Natural killer cell (primary cell): ENCODE measurements at regions not wholly inside any gene's neighbourhood (a gene's known extent, or its start where the extent isn't known, plus 50 kb on each side); places are given as distances from the start of the nearest gene placed in this dataset.

ENCODE experiments used
- ATAC-seq, 3 donors: fragments of 150-1000 bp in 2 of 3; fragments of 200-7000 bp in 1 of 3; cut with Tn5 transposase; 1 replicate in 1 of 3; 2 replicates in 2 of 3; pipeline ENCODE4 v1.10.0; 2021; ENCODE audit warnings: mild to moderate bottlenecking in 2 of 3, moderate library complexity in 2 of 3
- DNase-seq, 2 donors: peaks; one replicate each; pipeline versions ENCODE4 v3.0.0 to v3.0.0-alpha.2; 2013 to 2021; ENCODE audit warnings: mixed read lengths in 1 of 2
- H3K27ac ChIP-seq: one replicate; pipeline ENCODE4 v1.5.1; 2013; ENCODE audit warnings: mild to moderate bottlenecking, low read length
- H3K27me3 ChIP-seq: one replicate; pipeline ENCODE4 v1.6.1; 2013; ENCODE audit warnings: low read length; ENCODE audit not compliant: control insufficient read depth, insufficient read depth
- H3K36me3 ChIP-seq: one replicate; pipeline ENCODE4 v1.6.1; 2013; ENCODE audit warnings: low read length; ENCODE audit not compliant: control insufficient read depth, insufficient read depth
- H3K4me1 ChIP-seq: one replicate; pipeline ENCODE4 v1.6.1; 2013; ENCODE audit warnings: low read length; ENCODE audit not compliant: control insufficient read depth, insufficient read depth
- H3K4me3 ChIP-seq: one replicate; pipeline ENCODE4 v1.5.1; 2013; ENCODE audit warnings: low read length
- H3K9me3 ChIP-seq: one replicate; pipeline ENCODE4 v1.6.1; 2013; ENCODE audit warnings: low read length; ENCODE audit not compliant: control insufficient read depth, insufficient read depth
- H3K27ac Mint-ChIP-seq, 2 donors: one replicate each; pipeline ENCODE4 v1.8.0; 2022; ENCODE audit warnings: mild to moderate bottlenecking in 2 of 2, mixed read lengths in 2 of 2, moderate library complexity in 1 of 2
- H3K27me3 Mint-ChIP-seq, 2 donors: one replicate each; pipeline ENCODE4 v1.8.0; 2022; ENCODE audit warnings: low read depth in 2 of 2, mixed read lengths in 2 of 2
- H3K36me3 Mint-ChIP-seq: one replicate; pipeline ENCODE4 v1.8.0; 2022; ENCODE audit warnings: mixed read lengths
- H3K4me1 Mint-ChIP-seq, 2 donors: one replicate each; pipeline ENCODE4 v1.8.0; 2022; ENCODE audit warnings: mixed read lengths in 2 of 2
- H3K4me3 Mint-ChIP-seq: one replicate; pipeline ENCODE4 v1.8.0; 2022; ENCODE audit warnings: mild to moderate bottlenecking, moderate library complexity, mixed read lengths
- H3K9me3 Mint-ChIP-seq, 2 donors: one replicate each; pipeline ENCODE4 v1.8.0; 2022; ENCODE audit warnings: mixed read lengths in 2 of 2
- CTCF ChIP-seq: fragments of 200-600 bp; IDR thresholded peaks from one replicate; pipeline ENCODE4 v1.8.0; 2022; ENCODE audit warnings: antibody characterized with exemption
- WGBS: methylation state at CpG from one replicate; pipeline ENCODE4 v1.1.7; 2013; ENCODE audit warnings: missing lambda C conversion rate; ENCODE audit not compliant: insufficient coverage; 5-methylcytosine and 5-hydroxymethylcytosine counted together
- intact Hi-C: fragments of 100-400 bp; cut with micrococcal nuclease; formaldehyde crosslinking; loops from one replicate; pipeline ENCODE4 v1.14.2; 2022

- H3K4me3 Mint-ChIP-seq, result no peak overlapping the region
- no peaks in the 10 kb centered on the region for H3K4me1 Mint-ChIP-seq
- Histone ChIP-seq H3K9me3 (no peaks in the 10 kb centered on the region), H3K4me3 (no peak overlapping the region), H3K27ac (no peak overlapping the region), H3K27me3 (no peaks in the 10 kb centered on the region), H3K4me1 (no peaks in the 10 kb centered on the region), H3K36me3 (no peaks in the 10 kb centered on the region)
- intact Hi-C loops, result no loop called here
- no peaks in the 10 kb centered on the region for H3K27me3 Mint-ChIP-seq
- ATAC-seq, result no peak
- H3K9me3 Mint-ChIP-seq, result peaks cover 10 to 21% of the 10 kb centered on the region in 2 donors
- no peak overlapping the region for H3K27ac Mint-ChIP-seq
- H3K36me3 Mint-ChIP-seq, result no peaks in the 10 kb centered on the region
- 100% methylated on average over 1 of the region's 2 CpGs for WGBS
- TF ChIP-seq CTCF, result no peak
- no peak for DNase-seq
Measured at GRCh38 chr7:52154382-52154781, 837.8 kb upstream of the COBL start.

- H3K36me3 ChIP-seq, result no peaks in the 10 kb centered on the region
- no peaks in the 10 kb centered on the region for H3K4me1 Mint-ChIP-seq
- no peak overlapping the region for H3K27ac ChIP-seq
- no peak for DNase-seq
- ATAC-seq, result no peak
- TF ChIP-seq CTCF, result no peak
- no peaks in the 10 kb centered on the region for H3K27me3 Mint-ChIP-seq
- H3K4me3 ChIP-seq, result no peak overlapping the region
- intact Hi-C loops, result no loop called here
- no peak overlapping the region for H3K27ac Mint-ChIP-seq
- no peak overlapping the region for H3K4me3 Mint-ChIP-seq
- H3K9me3 Mint-ChIP-seq, result peaks cover 4 to 15% of the 10 kb centered on the region in 2 donors
- no peaks in the 10 kb centered on the region for H3K4me1 ChIP-seq
- no peaks in the 10 kb centered on the region for H3K9me3 ChIP-seq
- no peaks in the 10 kb centered on the region for H3K36me3 Mint-ChIP-seq
- H3K27me3 ChIP-seq, result no peaks in the 10 kb centered on the region
- 40% methylated on average over 1 of the region's 1 CpG for WGBS
Measured at GRCh38 chr7:52151559-52151958, 835.0 kb upstream of the COBL start.

GRCh38 chr7:52150952-52151351 lies 834.3 kb upstream of the COBL start:
- 50% methylated on average over 1 of the region's 2 CpGs for WGBS
- ATAC-seq, result no peak
- no peak for TF ChIP-seq CTCF
- H3K4me1 ChIP-seq, result no peaks in the 10 kb centered on the region
- H3K4me3 Mint-ChIP-seq, result no peak overlapping the region
- no peaks in the 10 kb centered on the region for H3K27me3 Mint-ChIP-seq
- H3K9me3 ChIP-seq, result no peaks in the 10 kb centered on the region
- H3K27ac ChIP-seq, result no peak overlapping the region
- no peaks in the 10 kb centered on the region for H3K4me1 Mint-ChIP-seq
- H3K27me3 ChIP-seq, result no peaks in the 10 kb centered on the region
- DNase-seq, result no peak
- H3K36me3 ChIP-seq, result no peaks in the 10 kb centered on the region
- H3K36me3 Mint-ChIP-seq, result no peaks in the 10 kb centered on the region
- no peak overlapping the region for H3K27ac Mint-ChIP-seq
- no peak overlapping the region for H3K4me3 ChIP-seq
- H3K9me3 Mint-ChIP-seq, result peaks cover 2 to 12% of the 10 kb centered on the region in 2 donors
- intact Hi-C loops, result no loop called here

GRCh38 chr7:52146871-52147634 lies 830.4 kb upstream of the COBL start:
- no peaks in the 10 kb centered on the region for H3K9me3 ChIP-seq
- intact Hi-C loops, result no loop called here
- H3K4me1 ChIP-seq, result no peaks in the 10 kb centered on the region
- H3K4me1 Mint-ChIP-seq, result no peaks in the 10 kb centered on the region
- H3K27ac ChIP-seq, result no peak overlapping the region
- no peaks in the 10 kb centered on the region for H3K27me3 ChIP-seq
- no peak for DNase-seq
- no peak for ATAC-seq
- H3K27ac Mint-ChIP-seq, result no peak overlapping the region
- TF ChIP-seq CTCF, result no peak
- no peaks in the 10 kb centered on the region for H3K36me3 ChIP-seq
- WGBS, result 81% methylated on average over 4 of the region's 6 CpGs
- H3K4me3 ChIP-seq, result no peak overlapping the region
- H3K27me3 Mint-ChIP-seq, result no peaks in the 10 kb centered on the region
- peaks cover 7% of the 10 kb centered on the region in 2 donors for H3K9me3 Mint-ChIP-seq
- no peak overlapping the region for H3K4me3 Mint-ChIP-seq
- no peaks in the 10 kb centered on the region for H3K36me3 Mint-ChIP-seq
